ENCODE measurements at regions not wholly inside any gene's neighbourhood (a gene's known extent, or its start where the extent isn't known, plus 50 kb on each side); places are given as distances from the start of the nearest gene placed in this dataset.
"Not testable (repeated sequence)": the region's sequence is repeated elsewhere in the genome, so short reads cannot be mapped to it uniquely, and the experiment has no call there.

- H3K9me3 ChIP-seq (ENCODE audit: low read length); BruUV-seq (replicated peaks); in situ Hi-C loops (cut with HindIII; ENCODE audit: extremely low pct_ligation_motif_present, low pct_unique_long_range_greater_than_20kb); H3K79me2 ChIP-seq (ENCODE audit: insufficient read depth, low read length); POLR2A ChIA-PET; H2AFZ ChIP-seq (ENCODE audit: low read length); FAIRE-seq; ATAC-seq; H3K27ac ChIP-seq (ENCODE audit: extremely low read length, insufficient read depth, low read length); H3K27me3 ChIP-seq (ENCODE audit: control insufficient read depth in 1 of 2, insufficient read depth in 2 of 2, low read length in 2 of 2); intact Hi-C loops (cut with micrococcal nuclease; ENCODE audit: unreplicated experiment); H3K36me3 ChIP-seq (replicated peaks in 1 of 2; ENCODE audit: control insufficient read depth in 1 of 2, insufficient read depth in 2 of 2, low read length in 2 of 2); DNase-seq (ENCODE audit: low spot score); H4K20me1 ChIP-seq (ENCODE audit: insufficient read depth, low read length); H3K4me1 ChIP-seq (ENCODE audit: insufficient read depth, low read length); H3K9ac ChIP-seq (ENCODE audit: insufficient read depth, low read depth, low read length); H3K4me3 ChIP-seq (replicated peaks in 1 of 3; ENCODE audit: insufficient read depth in 1 of 3, low read depth in 2 of 3, low read length in 3 of 3); CTCF ChIA-PET (ENCODE audit: low intra/inter-chr PET ratio, low total read pairs); H3K4me2 ChIP-seq (ENCODE audit: low read depth, low read length): not testable (repeated sequence)
- WGBS (ENCODE audit: low lambda C conversion rate), result 49% methylated on average over 5 of the region's 5 CpGs
These were observed 61.0 kb upstream of the PRSS3 start for GRCh38 chr9:33734247-33734940.

DNA sequence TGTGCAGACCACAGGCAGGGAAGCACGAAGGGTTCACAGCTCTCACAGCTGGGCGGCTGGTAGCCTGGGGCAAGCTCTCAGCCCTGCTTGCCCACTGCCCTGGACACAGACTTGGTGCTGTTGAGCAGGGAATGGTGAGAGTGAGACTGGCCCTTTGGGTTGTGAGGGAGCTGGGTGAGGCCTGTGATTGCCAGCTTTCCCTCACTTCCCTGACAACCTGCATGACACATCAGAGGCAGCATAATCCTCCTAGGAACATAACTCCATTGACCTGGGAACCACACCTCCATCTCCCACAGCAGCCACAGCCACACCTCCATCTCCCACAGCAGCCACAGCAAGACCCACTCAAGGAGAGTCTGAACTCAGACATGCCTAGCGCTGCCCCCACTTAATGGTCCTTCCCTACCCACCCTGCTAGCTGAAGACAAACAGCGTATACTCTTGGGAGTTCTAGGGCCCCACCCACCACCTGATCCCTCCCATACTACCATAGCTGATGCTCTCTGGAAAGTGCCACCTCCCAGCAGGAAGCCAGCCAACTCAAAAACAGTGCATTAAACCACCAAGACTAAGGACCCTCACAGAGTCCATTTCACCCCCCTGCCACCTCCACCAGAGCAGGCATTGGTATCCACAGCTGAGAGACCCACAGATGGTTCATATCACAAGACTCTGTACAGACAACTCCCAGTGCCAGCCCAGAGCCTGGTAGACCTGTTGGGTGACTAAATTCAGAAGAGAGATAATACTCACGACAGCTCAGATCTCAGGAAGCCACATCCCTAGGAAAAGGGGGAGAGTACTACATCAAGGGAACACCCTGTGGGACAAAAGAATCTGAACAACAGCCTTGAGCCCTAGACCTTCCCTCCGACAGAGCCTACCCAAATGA lies 60.2 kb upstream of the PRSS3 start:
- H3K9ac ChIP-seq (ENCODE audit: insufficient read depth, low read depth, low read length); H3K36me3 ChIP-seq (replicated peaks in 1 of 2; ENCODE audit: control insufficient read depth in 1 of 2, insufficient read depth in 2 of 2, low read length in 2 of 2); H3K27ac ChIP-seq (ENCODE audit: extremely low read length, insufficient read depth, low read length); DNase-seq (ENCODE audit: low spot score); H3K79me2 ChIP-seq (ENCODE audit: insufficient read depth, low read length); H3K9me3 ChIP-seq (ENCODE audit: low read length); FAIRE-seq; POLR2A ChIA-PET; intact Hi-C loops (cut with micrococcal nuclease; ENCODE audit: unreplicated experiment); CTCF ChIA-PET (ENCODE audit: low intra/inter-chr PET ratio, low total read pairs); H3K4me2 ChIP-seq (ENCODE audit: low read depth, low read length); H3K4me3 ChIP-seq (replicated peaks in 1 of 3; ENCODE audit: insufficient read depth in 1 of 3, low read depth in 2 of 3, low read length in 3 of 3); H3K27me3 ChIP-seq (ENCODE audit: control insufficient read depth in 1 of 2, insufficient read depth in 2 of 2, low read length in 2 of 2); H4K20me1 ChIP-seq (ENCODE audit: insufficient read depth, low read length); H2AFZ ChIP-seq (ENCODE audit: low read length); ATAC-seq; BruUV-seq (replicated peaks); in situ Hi-C loops (cut with HindIII; ENCODE audit: extremely low pct_ligation_motif_present, low pct_unique_long_range_greater_than_20kb): not testable (repeated sequence)
- peaks cover 13% of the 10 kb centered on the region; the same call in 1 of the 2 replicates for H3K4me1 ChIP-seq (ENCODE audit: insufficient read depth, low read length)
- 49% methylated on average over 6 of the region's 6 CpGs for WGBS (ENCODE audit: low lambda C conversion rate)

Data from HepG2 (cell line).